Femur (tissue), 1 donor: ENCODE measurements at regions not wholly inside any gene's neighbourhood (a gene's known extent, or its start where the extent isn't known, plus 50 kb on each side); places are given as distances from the start of the nearest gene placed in this dataset.

Experiments
- DNase-seq: peaks from one replicate; pipeline ENCODE4 v3.0.0-alpha.2; 2017

- DNase-seq = no peak
These were observed 1236.6 kb downstream of the MAT2B start for GRCh38 chr5:164742025-164742424.

- DNase-seq = no peak
These were observed 1241.3 kb downstream of the MAT2B start for GRCh38 chr5:164746723-164747122.

- DNase-seq = no peak
These were observed 1242.0 kb downstream of the MAT2B start for GRCh38 chr5:164747371-164747770.

- no peak for DNase-seq
These were observed 1243.4 kb downstream of the MAT2B start for GRCh38 chr5:164748861-164749260.

GRCh38 chr5:164753434-164753833 is 1248.0 kb downstream of the MAT2B start:
- DNase-seq = no peak

GRCh38 chr5:164763206-164763605 is 1257.8 kb downstream of the MAT2B start:
- no peak for DNase-seq

GRCh38 chr5:164772122-164772521 is 1266.7 kb downstream of the MAT2B start:
- DNase-seq = no peak

- DNase-seq = no peak
These were observed 1278.8 kb downstream of the MAT2B start for GRCh38 chr5:164784230-164784629.

- DNase-seq = no peak
These were observed 1292.7 kb downstream of the MAT2B start for GRCh38 chr5:164798110-164798509.

- no peak for DNase-seq
These were observed 1294.0 kb downstream of the MAT2B start for GRCh38 chr5:164799391-164799790.

GRCh38 chr5:164801910-164802309 is 1296.5 kb downstream of the MAT2B start:
- DNase-seq = no peak

GRCh38 chr5:164809821-164810220 is 1304.4 kb downstream of the MAT2B start:
- no peak for DNase-seq

GRCh38 chr5:164818445-164818844 is 1313.0 kb downstream of the MAT2B start:
- DNase-seq = no peak

GRCh38 chr5:164824671-164825070 is 1319.3 kb downstream of the MAT2B start:
- no peak for DNase-seq

- no peak for DNase-seq
These were observed 1327.1 kb downstream of the MAT2B start for GRCh38 chr5:164832516-164832915.

- DNase-seq = no peak
These were observed 1338.9 kb downstream of the MAT2B start for GRCh38 chr5:164844348-164844747.

- no peak for DNase-seq
These were observed 1355.5 kb downstream of the MAT2B start for GRCh38 chr5:164860896-164861295.

- DNase-seq = no peak
These were observed 1356.2 kb downstream of the MAT2B start for GRCh38 chr5:164861610-164862009.

GRCh38 chr5:164868761-164869160 is 1363.3 kb downstream of the MAT2B start:
- DNase-seq = no peak

- no peak for DNase-seq
These were observed 1363.9 kb downstream of the MAT2B start for GRCh38 chr5:164869325-164869724.

GRCh38 chr5:164876793-164877192 is 1371.4 kb downstream of the MAT2B start:
- DNase-seq = no peak

GRCh38 chr5:164881442-164881841 is 1376.0 kb downstream of the MAT2B start:
- DNase-seq = no peak

- no peak for DNase-seq
These were observed 1379.8 kb downstream of the MAT2B start for GRCh38 chr5:164885179-164885578.

- no peak for DNase-seq
These were observed 1387.7 kb downstream of the MAT2B start for GRCh38 chr5:164893071-164893470.

- no peak for DNase-seq
These were observed 1393.3 kb downstream of the MAT2B start for GRCh38 chr5:164898705-164899104.

- DNase-seq = no peak
These were observed 1404.3 kb downstream of the MAT2B start for GRCh38 chr5:164909673-164910072.
